Kidney glomerular epithelial cell (primary cell): ENCODE measurements at regions not wholly inside any gene's neighbourhood (a gene's known extent, or its start where the extent isn't known, plus 50 kb on each side); places are given as distances from the start of the nearest gene placed in this dataset.

Experiments
- DNase-seq: peaks from one replicate; lab custom pipeline; 2025; lab: John Stamatoyannopoulos, UW

DNA sequence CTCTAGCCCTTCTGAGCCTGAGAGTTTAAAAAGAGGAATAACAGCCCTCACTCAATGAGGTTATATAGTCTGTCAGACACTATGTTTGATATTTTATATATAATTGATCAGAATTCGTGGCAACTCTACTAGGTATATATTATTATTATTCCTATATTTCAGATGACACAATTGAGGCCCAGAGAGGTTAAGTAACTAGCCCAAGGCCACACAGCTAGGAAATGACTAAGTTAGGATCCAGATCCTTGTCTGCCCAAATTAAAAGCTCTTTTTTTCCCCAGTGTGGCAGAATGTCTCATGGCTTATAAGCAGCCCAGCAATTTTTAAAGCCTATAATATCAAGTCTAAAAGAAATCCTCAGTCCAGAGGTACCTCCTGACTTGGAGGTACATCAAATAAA lies 1119.9 kb upstream of the AUTS2 start:
- DNase-seq: no peak

- no peak for DNase-seq
These were observed 1115.5 kb upstream of the AUTS2 start for GRCh38 chr7:68482800-68483199.

DNA sequence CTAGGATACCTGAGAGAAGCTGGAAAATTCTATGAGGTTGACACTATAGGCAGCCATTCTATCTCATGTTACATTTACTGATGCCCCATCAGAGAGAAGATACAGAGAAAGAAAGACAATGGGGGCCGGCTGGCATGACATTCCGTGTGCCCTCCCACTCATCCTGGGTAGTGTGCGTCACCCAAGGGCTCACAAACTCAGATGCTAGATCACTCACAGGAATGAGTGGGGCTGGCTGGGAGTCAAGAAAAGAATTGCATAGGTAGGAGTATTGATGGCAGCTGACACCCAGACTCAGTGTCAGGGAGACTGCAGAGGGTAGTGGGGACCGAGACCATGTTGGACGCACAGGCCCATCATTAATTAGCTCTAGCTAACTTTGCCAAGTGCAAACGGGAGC lies 1113.5 kb upstream of the AUTS2 start:
- DNase-seq: no peak

GRCh38 chr7:68485253-68485917 lies 1112.9 kb upstream of the AUTS2 start:
- no peak for DNase-seq

DNA sequence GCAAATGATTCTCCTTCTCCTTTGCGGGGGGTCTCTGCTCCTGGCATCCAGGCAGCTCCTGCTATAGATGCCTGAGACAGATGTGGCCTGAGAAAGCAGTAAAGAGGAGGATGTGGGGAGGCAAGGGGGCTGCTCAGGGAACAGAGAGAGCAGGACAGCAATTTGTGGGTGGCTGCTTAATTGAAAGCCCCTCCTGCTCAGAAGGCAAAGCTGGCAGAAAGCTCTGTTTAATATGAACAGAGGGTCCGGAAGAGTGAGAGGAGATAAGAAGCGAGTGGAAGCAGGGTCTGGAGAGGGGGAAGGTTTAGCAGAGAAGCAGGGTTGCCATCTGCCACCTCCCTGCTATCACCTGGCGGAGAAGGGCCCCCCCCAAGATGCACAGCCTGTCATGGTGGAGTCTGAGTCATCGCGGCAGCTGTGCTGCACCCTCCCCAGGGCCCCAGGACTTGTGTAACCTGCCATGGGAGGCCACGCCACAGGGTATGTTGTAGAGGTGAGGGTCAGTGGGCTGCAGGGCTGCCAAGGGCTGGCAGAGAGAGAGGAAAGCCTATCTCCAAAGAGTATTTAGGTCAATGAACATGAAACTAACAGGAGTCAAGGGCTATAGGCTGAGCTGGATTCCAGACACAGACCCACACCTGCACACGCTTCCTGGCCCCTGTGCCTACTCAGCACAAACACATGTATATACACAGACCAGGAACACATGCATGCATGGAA lies 1109.8 kb upstream of the AUTS2 start:
- DNase-seq: no peak

GRCh38 chr7:68491523-68492358 lies 1106.5 kb upstream of the AUTS2 start:
- DNase-seq: no peak

DNA sequence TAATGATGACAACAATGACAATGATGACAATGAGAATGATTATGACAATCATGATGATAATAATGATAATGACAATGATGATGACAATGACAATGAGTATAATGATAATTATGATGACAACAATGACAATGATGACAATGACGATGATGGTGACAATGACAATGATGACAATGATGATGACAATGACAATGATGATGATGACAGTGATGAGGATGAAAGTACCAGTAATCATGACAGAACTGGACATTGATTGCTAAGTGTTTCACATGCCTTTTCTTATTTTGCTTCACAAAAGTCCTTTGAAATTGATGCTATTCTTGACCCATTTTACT lies 1106.0 kb upstream of the AUTS2 start:
- no peak for DNase-seq

GRCh38 chr7:68503400-68503799 lies 1094.9 kb upstream of the AUTS2 start:
- DNase-seq: no peak

DNA sequence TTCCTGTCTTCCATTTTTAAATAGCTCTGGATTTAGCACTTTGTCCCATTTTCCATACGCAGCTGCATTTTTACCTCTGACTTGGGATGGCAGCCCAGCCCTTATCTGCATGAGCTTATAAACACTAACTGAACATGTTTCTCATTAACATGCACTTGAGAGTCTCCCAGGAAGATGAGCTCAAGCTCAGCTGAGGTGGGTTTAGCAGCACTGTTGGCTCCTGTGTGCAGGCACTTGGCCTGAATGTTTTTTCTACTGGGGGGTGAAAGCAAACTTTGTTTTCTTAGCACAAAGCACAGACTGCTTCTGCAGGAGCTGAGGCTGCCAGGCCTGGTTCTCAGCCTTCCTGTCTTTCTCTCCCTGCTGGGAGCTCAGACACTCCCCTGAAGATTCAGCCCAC lies 1093.6 kb upstream of the AUTS2 start:
- DNase-seq: no peak

DNA sequence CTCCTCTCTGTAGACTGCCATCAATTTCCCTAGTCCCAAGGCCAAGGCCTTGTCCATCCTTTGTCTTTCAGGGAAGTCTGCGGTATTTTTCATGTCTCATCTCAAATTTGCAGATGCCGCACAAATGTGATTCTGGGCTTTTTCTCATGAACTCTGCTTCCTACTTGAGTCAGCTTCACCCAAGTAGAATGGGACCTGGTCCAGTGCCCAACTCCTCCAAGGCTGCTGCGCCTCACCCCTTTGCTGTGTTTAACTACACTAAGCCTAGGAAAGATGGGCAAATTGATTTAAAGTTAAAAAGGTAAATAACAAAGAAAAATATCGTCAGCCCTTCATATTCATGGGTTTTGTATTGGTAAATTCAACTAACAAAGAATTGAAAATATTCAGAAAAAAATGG lies 1092.6 kb upstream of the AUTS2 start:
- no peak for DNase-seq

- DNase-seq: no peak
These were observed 1090.6 kb upstream of the AUTS2 start for GRCh38 chr7:68507668-68508067.

DNA sequence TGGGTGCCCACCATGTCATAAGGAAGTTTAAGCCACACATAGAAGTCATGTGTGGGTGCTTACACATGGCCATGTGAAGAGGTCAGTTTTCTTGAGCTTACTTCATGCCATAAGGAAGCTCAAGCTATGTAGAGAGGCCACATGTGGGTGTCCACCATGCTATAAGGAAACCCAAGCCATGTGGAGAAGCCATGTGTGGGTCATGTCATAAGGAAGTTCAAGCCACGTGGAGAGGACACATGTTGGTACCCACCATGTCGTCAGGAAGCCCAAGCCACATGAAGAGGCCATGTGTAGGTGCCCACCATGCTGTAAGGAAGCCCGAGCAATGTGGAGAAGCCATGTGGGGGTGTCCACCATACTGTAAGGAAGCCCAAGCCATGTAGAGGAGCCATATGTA lies 1089.2 kb upstream of the AUTS2 start:
- DNase-seq: no peak

DNA sequence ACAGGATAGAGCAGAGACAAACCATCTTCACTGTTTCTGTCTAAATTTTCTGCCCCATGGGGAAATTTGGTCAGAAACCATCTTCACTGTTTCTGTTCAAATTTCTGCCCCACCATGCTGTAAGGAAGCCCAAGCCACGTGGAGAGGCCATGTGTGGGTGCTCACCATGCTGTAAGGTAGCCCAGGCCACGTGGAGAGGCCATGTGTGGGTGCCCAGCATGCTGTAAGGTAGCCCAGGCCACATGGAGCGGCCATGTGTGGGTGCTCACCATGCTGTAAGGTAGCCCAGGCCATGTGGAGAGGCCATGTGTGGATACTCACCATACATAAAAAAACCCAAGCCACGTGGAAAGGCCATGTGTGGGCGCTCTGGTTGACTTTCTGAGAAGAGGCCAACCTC lies 1088.7 kb upstream of the AUTS2 start:
- DNase-seq: no peak

DNA sequence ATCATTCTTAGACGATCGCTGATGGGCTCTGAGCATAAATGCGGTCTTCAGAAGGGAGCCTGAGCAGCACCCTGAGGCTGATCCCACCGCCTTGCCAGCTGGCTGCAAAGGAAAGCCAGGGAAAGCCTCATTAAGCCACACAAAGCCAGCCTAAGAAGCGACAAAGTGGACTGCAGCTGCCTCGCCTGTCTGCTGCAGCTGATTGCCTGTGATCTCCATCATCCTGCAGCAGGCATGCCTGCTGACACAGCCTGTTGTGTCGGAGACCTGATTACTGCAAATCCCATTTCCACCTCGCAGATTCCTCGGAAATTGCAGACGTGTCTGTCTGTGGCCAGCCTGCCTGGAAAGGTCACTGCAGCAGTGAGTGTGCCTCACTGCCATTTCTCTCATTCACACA lies 1087.0 kb upstream of the AUTS2 start:
- no peak for DNase-seq

DNA sequence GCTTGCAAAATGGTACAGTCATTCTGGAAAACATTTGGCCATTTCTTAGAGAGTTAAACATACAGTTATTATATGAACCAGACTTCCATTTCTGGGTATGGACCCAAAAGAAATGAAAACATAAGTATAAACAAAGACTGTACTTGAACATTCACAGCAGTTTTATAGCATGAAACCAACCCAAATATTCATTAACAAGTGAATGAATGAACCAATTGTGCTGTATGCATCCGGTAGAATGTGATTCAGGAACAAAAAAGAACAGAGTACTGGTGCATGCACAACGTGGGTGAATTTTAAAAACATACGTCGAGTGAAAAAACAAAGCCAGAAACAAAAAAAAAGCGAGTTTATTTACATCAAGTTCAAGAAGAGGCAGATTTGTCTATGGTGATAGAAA lies 1085.8 kb upstream of the AUTS2 start:
- DNase-seq: no peak

DNA sequence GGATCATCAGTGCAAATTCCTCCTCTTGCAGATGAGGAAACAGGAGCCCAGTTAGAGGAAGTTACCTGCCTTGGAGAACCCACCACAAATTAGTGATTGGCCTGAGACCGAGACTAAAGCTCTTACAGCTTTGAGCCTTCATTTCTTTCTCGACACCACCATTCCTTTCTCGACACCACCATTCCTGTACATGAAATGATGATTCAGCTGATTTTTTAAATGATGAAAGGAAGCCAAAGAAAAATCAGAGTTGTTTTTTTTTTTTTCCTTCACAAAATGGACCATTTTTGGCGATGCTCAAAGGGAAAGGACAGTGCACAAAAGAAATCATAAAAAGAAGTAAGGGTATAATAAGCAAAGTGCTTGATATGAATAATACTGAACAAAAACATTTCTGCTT lies 1080.2 kb upstream of the AUTS2 start:
- DNase-seq: no peak

DNA sequence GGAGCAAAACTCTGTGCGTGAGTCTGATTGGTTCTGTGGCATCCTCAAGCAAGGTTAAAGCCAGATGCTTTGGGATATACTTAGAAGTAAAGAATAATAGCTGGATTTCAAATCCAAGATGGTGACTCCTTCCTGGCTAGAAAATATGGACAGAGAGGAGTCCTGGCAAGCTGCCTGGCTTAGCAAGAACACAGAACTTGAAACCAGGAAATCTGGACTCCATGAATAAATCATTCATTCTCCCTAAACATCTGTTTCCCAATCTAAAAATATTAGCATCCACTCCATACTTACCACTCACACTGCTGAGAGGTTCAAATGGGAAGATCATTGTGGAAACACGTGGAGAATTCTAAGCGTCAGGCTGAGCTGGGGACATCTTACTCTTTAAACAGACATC lies 1074.1 kb upstream of the AUTS2 start:
- DNase-seq: no peak

DNA sequence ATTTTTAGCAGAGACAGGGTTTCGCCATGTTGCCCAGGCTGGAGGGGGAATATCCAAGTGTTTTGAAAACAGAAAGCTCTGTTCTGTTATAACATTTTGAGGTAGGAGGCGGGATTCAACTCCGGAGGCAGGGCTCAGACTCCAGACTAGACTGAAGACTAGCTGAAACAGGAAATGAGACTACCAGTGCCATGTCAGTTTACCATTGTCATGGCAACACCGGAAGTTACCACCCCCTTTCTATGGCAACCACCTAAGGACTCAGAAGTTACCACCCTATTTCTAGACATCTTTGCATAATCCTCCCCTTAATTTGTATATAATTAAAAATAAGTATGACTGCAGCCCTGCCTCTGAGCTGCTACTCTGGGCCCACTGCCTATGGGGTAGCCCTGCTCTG lies 1069.1 kb upstream of the AUTS2 start:
- no peak for DNase-seq

DNA sequence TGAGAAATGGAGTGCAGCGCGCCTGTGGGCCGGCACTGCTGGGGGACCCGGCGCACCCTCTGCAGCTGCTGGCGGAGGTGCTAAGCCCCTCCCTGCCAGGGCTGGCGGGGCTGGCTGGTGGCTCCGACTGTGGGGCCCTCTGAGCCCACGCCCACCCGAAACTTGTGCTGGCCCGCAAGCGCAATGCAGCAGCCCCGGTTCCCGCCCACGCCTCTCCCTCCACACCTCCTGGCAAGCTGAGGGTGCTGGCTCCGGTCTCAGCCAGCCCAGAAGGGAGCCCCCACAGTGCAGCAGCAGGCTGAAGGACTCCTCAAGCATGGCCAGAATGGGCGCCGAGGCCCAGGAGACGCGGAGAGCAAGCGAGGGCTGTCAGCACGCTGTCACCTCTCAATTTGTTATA lies 1063.0 kb upstream of the AUTS2 start:
- DNase-seq: no peak

GRCh38 chr7:68537051-68537773 lies 1061.1 kb upstream of the AUTS2 start:
- DNase-seq: no peak

GRCh38 chr7:68537774-68538071 lies 1060.6 kb upstream of the AUTS2 start:
- no peak for DNase-seq

DNA sequence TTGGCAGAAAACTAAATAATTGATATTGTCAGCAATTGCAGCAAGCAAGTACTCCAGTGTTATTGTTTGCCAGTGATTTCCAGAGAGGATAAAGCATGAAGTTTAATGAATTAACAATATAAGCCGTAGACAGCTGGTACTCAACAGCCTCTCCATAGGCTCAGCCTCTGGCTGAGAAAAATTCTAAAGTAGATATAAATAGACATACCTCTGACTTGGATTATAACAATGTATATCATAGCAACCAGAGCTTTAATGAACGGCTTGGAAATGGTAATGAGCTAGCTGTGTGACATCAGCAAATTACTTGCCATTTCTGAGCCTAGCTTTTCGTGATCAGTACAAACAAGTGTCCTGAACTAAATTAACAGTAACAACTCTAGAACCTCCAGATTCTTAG lies 1055.4 kb upstream of the AUTS2 start:
- no peak for DNase-seq

DNA sequence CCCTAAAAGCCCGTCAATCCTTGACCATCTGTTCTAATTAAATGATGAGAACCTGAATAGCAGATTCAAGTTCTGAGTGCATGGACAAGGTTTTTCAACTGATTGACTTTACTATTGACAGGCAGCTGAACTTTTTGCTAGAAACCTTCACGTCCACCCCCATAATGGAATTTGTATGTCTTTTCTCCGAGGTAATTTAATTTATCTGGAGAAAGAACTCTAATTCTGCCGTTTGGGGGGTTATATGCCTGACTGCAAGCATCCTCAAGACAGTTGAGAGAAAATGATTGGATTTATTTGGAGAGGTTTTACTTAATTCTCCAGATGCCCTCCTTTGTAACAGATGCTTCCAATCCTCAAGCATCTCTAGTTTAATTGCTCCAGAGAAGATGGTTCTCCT lies 1053.4 kb upstream of the AUTS2 start:
- no peak for DNase-seq
